Neural cell (in vitro differentiated cells): ENCODE measurements at regions not wholly inside any gene's neighbourhood (a gene's known extent, or its start where the extent isn't known, plus 50 kb on each side); places are given as distances from the start of the nearest gene placed in this dataset.

ENCODE experiments used
- H2AFZ ChIP-seq: fragments of 200-600, 300-800 bp; sonication (generic), shearing (Covaris generic); 2 replicates; pipeline ENCODE4 v1.6.0; 2014; ENCODE audit warnings: low read depth, mild to moderate bottlenecking, antibody characterized with exemption, low read length, moderate library complexity
- H3F3A ChIP-seq: fragments of 200-600 bp; shearing (Covaris generic); 2 replicates; pipeline ENCODE4 v1.6.1; 2016; ENCODE audit warnings: mild to moderate bottlenecking, moderate library complexity, mixed read lengths, antibody characterized with exemption, low read length; ENCODE audit not compliant: insufficient read depth, poor library complexity, severe bottlenecking
- H3K27ac ChIP-seq: fragments of 200-600, 300-800 bp; sonication (generic), shearing (Covaris generic); 2 replicates; pipeline ENCODE4 v1.5.1; 2014; ENCODE audit warnings: mild to moderate bottlenecking, low read length, moderate library complexity
- H3K27me3 ChIP-seq: fragments of 300-800, 200-600 bp; sonication (generic), shearing (Covaris generic); 2 replicates; pipeline ENCODE4 v1.6.0; 2014; ENCODE audit warnings: mild to moderate bottlenecking, low read depth, low read length, moderate library complexity; ENCODE audit not compliant: insufficient read depth
- H3K36me3 ChIP-seq: fragments of 300-800, 200-600 bp; sonication (generic), shearing (Covaris generic); 2 replicates; pipeline ENCODE4 v1.5.1; 2014; ENCODE audit warnings: mild to moderate bottlenecking, antibody characterized with exemption, low read length, moderate library complexity; ENCODE audit not compliant: insufficient read depth
- H3K4me2 ChIP-seq: fragments of 300-800, 200-600 bp; sonication (generic), shearing (Covaris generic); 2 replicates; pipeline ENCODE4 v1.6.0; 2014; ENCODE audit warnings: mild to moderate bottlenecking, low read length
- H3K4me3 ChIP-seq: fragments of 300-800, 200-600 bp; sonication (generic), shearing (Covaris generic); 2 replicates; pipeline ENCODE4 v1.5.1; 2014; ENCODE audit warnings: mild to moderate bottlenecking, low read length, moderate library complexity
- H3K79me2 ChIP-seq: fragments of 200-600 bp; shearing (Covaris generic); replicated peaks from 2 replicates; pipeline ENCODE4 v1.6.0; 2014; ENCODE audit warnings: mild to moderate bottlenecking, low read length, moderate library complexity; ENCODE audit not compliant: insufficient read depth
- H3K9ac ChIP-seq: fragments of 300-800, 200-600 bp; sonication (generic), shearing (Covaris generic); 2 replicates; pipeline ENCODE4 v1.6.1; 2016; ENCODE audit warnings: mild to moderate bottlenecking, low read length, mixed read lengths
- H3K9me2 ChIP-seq: fragments of 200-600 bp; shearing (Covaris generic); 2 replicates; pipeline ENCODE4 v1.6.1; 2016; ENCODE audit warnings: mild to moderate bottlenecking, low read length, mixed read lengths; ENCODE audit not compliant: insufficient read depth
- H3K9me3 ChIP-seq: fragments of 200-600, 300-800 bp; sonication (generic), shearing (Covaris generic); 2 replicates; pipeline ENCODE4 v1.6.1; 2016; ENCODE audit warnings: mild to moderate bottlenecking, mixed run types, low read length, moderate library complexity, mixed read lengths
- H4K20me1 ChIP-seq: fragments of 200-600 bp; shearing (Covaris generic); 2 replicates; pipeline ENCODE4 v1.6.1; 2016; ENCODE audit warnings: mild to moderate bottlenecking, mixed run types; ENCODE audit not compliant: insufficient read depth
- CTCF ChIP-seq: fragments of 450-650 bp; IDR thresholded peaks from 2 replicates; pipeline ENCODE4 v1.5.1; 2014; ENCODE audit warnings: antibody characterized with exemption, mild to moderate bottlenecking, moderate library complexity; ENCODE audit not compliant: poor library complexity, severe bottlenecking
- EP300 ChIP-seq: fragments of 450-650 bp; conservative IDR thresholded peaks from 2 replicates; pipeline ENCODE4 v1.6.1; 2014; ENCODE audit warnings: antibody characterized with exemption, mild to moderate bottlenecking, moderate library complexity; ENCODE audit not compliant: poor library complexity, severe bottlenecking
- EZH2 ChIP-seq: fragments of 200-600, 300-800 bp; shearing (Covaris generic), sonication (generic); IDR thresholded peaks from 2 replicates; pipeline ENCODE4 v1.6.1; 2014; ENCODE audit warnings: antibody characterized with exemption, low read length, borderline replicate concordance, mild to moderate bottlenecking; ENCODE audit not compliant: insufficient read depth, poor library complexity, severe bottlenecking
- MXI1 ChIP-seq: fragments of 450-650 bp; conservative IDR thresholded peaks from 2 replicates; pipeline ENCODE4 v1.6.1; 2014; ENCODE audit warnings: antibody characterized with exemption, mild to moderate bottlenecking; ENCODE audit not compliant: poor library complexity, severe bottlenecking
- POLR2AphosphoS5 ChIP-seq: IDR thresholded peaks from 2 replicates; pipeline ENCODE4 v1.6.1; 2012
- RAD21 ChIP-seq: fragments of 450-650 bp; conservative IDR thresholded peaks from 2 replicates; pipeline ENCODE4 v1.6.1; 2014; ENCODE audit warnings: antibody characterized with exemption, mild to moderate bottlenecking, moderate library complexity
- SMC3 ChIP-seq: fragments of 450-650 bp; conservative IDR thresholded peaks from 2 replicates; pipeline ENCODE4 v1.6.1; 2014; ENCODE audit warnings: antibody characterized with exemption, mild to moderate bottlenecking, moderate library complexity; ENCODE audit not compliant: poor library complexity
- TAF1 ChIP-seq: IDR thresholded peaks from 2 replicates; pipeline ENCODE4 v1.6.1; 2012; ENCODE audit warnings: low read depth
- TF ChIP-seq, protein P1 (sequence below): IDR thresholded peaks from 2 replicates; pipeline ENCODE4 v1.6.1; 2012; ENCODE audit warnings: borderline replicate concordance

DNA sequence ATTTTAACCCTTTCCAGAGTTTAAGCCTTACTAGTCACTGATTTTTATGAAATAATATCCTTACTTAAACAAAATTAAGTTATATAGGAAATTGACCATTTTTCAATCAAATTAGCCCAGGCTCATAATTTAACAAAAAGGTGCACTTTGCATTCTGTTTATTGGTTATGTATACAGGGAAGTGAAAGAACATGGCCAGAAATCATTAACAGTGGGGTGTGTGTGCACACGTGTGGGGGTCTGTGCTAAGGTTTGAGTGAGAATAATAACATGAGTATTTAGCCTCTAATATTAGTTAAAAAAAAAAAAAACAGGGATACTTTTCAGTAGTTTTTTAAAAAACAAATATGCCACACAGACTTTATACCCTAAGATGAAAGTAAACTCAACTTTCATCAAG, 510.5 kb upstream of the PFKP start:
- Histone ChIP-seq H3K4me3 (no peak overlapping the region), H3K27ac (no peak overlapping the region), H3K79me2 (no peaks in the 10 kb centered on the region), H3K4me2 (no peak overlapping the region), H4K20me1 (no peaks in the 10 kb centered on the region), H3K36me3 (no peaks in the 10 kb centered on the region), H3K9ac (no peak overlapping the region), H3K27me3 (no peaks in the 10 kb centered on the region), H3F3A (no peaks in the 10 kb centered on the region), H2AFZ (no peak overlapping the region), H3K9me3 (no peaks in the 10 kb centered on the region), H3K9me2 (no peaks in the 10 kb centered on the region)
- TF ChIP-seq CTCF (no peak), MXI1 (no peak), EP300 (no peak), SMC3 (no peak), RAD21 (no peak), EZH2 (no peak), TAF1 (no peak), POLR2AphosphoS5 (no peak)
- TF ChIP-seq, protein P1, sequence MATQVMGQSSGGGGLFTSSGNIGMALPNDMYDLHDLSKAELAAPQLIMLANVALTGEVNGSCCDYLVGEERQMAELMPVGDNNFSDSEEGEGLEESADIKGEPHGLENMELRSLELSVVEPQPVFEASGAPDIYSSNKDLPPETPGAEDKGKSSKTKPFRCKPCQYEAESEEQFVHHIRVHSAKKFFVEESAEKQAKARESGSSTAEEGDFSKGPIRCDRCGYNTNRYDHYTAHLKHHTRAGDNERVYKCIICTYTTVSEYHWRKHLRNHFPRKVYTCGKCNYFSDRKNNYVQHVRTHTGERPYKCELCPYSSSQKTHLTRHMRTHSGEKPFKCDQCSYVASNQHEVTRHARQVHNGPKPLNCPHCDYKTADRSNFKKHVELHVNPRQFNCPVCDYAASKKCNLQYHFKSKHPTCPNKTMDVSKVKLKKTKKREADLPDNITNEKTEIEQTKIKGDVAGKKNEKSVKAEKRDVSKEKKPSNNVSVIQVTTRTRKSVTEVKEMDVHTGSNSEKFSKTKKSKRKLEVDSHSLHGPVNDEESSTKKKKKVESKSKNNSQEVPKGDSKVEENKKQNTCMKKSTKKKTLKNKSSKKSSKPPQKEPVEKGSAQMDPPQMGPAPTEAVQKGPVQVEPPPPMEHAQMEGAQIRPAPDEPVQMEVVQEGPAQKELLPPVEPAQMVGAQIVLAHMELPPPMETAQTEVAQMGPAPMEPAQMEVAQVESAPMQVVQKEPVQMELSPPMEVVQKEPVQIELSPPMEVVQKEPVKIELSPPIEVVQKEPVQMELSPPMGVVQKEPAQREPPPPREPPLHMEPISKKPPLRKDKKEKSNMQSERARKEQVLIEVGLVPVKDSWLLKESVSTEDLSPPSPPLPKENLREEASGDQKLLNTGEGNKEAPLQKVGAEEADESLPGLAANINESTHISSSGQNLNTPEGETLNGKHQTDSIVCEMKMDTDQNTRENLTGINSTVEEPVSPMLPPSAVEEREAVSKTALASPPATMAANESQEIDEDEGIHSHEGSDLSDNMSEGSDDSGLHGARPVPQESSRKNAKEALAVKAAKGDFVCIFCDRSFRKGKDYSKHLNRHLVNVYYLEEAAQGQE, result no peak

DNA sequence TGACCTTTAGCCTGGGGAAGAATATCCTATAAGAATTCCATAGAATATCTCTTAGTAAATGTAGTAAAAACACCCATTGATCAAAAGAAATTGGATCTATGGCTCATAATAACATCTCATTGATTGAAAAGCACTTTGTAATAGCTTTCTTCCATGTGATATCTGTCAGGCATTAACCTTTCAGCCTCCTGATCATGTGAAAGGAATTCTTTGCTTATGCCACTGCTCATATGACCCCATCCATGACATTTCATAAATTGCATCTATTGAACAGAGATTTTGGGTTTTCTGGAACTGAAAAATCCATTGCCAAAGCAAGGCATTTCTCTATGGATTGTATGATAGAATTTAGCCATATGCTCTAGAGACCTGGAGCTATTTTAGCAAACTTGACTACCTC, 519.3 kb upstream of the PFKP start:
- Histone ChIP-seq H3K4me3 (no peak overlapping the region), H3K9ac (no peak overlapping the region), H3K36me3 (no peaks in the 10 kb centered on the region), H4K20me1 (no peaks in the 10 kb centered on the region), H3K4me2 (no peak overlapping the region), H3K9me3 (no peaks in the 10 kb centered on the region), H3F3A (no peaks in the 10 kb centered on the region), H2AFZ (no peak overlapping the region), H3K27me3 (no peaks in the 10 kb centered on the region), H3K9me2 (no peaks in the 10 kb centered on the region), H3K27ac (no peak overlapping the region), H3K79me2 (no peaks in the 10 kb centered on the region)
- TF ChIP-seq, protein P1, result no peak
- no peak for TF ChIP-seq POLR2AphosphoS5
- TF ChIP-seq EZH2, result no peak
- no peak for TF ChIP-seq EP300
- no peak for TF ChIP-seq MXI1
- TF ChIP-seq SMC3, result no peak
- no peak for TF ChIP-seq RAD21
- TF ChIP-seq CTCF, result no peak
- TF ChIP-seq TAF1, result no peak
